SJSA1 (cell line): ENCODE measurements at regions not wholly inside any gene's neighbourhood (a gene's known extent, or its start where the extent isn't known, plus 50 kb on each side); places are given as distances from the start of the nearest gene placed in this dataset.

ENCODE experiments used
- DNase-seq, 2 experiments: peaks; one replicate each; pipeline ENCODE4 v3.0.0-alpha.2; 2015 to 2020; ENCODE audit warnings: low spot score in 2 of 2, low read depth in 1 of 2
- H3K27ac ChIP-seq: fragments of 250-450 bp; sonication (Bioruptor Pico); 2 replicates; pipeline ENCODE4 v1.5.1; 2020; ENCODE audit warnings: mild to moderate bottlenecking, moderate library complexity
- H3K27me3 ChIP-seq: fragments of 250-450 bp; sonication (Bioruptor Pico); replicated peaks from 2 replicates; pipeline ENCODE4 v1.5.1; 2020; ENCODE audit warnings: mild to moderate bottlenecking, moderate library complexity
- H3K36me3 ChIP-seq: fragments of 250-450 bp; sonication (Bioruptor Pico); 2 replicates; pipeline ENCODE4 v1.5.1; 2020; ENCODE audit warnings: mild to moderate bottlenecking
- H3K4me1 ChIP-seq: fragments of 250-450 bp; sonication (Bioruptor Pico); replicated peaks from 2 replicates; pipeline ENCODE4 v1.6.1; 2021; ENCODE audit warnings: mild to moderate bottlenecking
- H3K4me3 ChIP-seq: fragments of 250-450 bp; sonication (Bioruptor Pico); 2 replicates; pipeline ENCODE4 v1.5.1; 2020; ENCODE audit warnings: mild to moderate bottlenecking
- H3K9me3 ChIP-seq: fragments of 250-450 bp; sonication (Bioruptor Pico); replicated peaks from 2 replicates; pipeline ENCODE4 v1.5.1; 2020; ENCODE audit warnings: mild to moderate bottlenecking

GRCh38 chr7:46123-46829 lies 146.1 kb upstream of the FAM20C start:
- DNase-seq: peak in 1 of 2 experiments; percentile 24
- Histone ChIP-seq H3K9me3 (no peaks in the 10 kb centered on the region), H3K27ac (no peak overlapping the region), H3K4me1 (no peaks in the 10 kb centered on the region), H3K36me3 (no peaks in the 10 kb centered on the region), H3K4me3 (no peak overlapping the region), H3K27me3 (peaks cover 14% of the 10 kb centered on the region; the same call in 1 of the 2 replicates)

- peaks cover 13% of the 10 kb centered on the region; the same call in 1 of the 2 replicates for H3K27me3 ChIP-seq
- no peak overlapping the region for H3K4me3 ChIP-seq
These were observed 145.6 kb upstream of the FAM20C start for GRCh38 chr7:46830-47140.

GRCh38 chr7:51456-52068 lies 140.8 kb upstream of the FAM20C start:
- no peak overlapping the region for H3K27ac ChIP-seq
- H3K27me3 ChIP-seq: no peaks in the 10 kb centered on the region
- peak in 1 of 2 experiments; percentile 16 for DNase-seq
- H3K4me1 ChIP-seq: no peaks in the 10 kb centered on the region
- H3K4me3 ChIP-seq: no peak overlapping the region
- no peaks in the 10 kb centered on the region for H3K36me3 ChIP-seq
- 0 out of 2 replicates have a peak, but pooled peaks cover 4% of the 10 kb centered on the region for H3K9me3 ChIP-seq

More at GRCh38 chr7:46830-47140, 145.6 kb upstream of the FAM20C start:
- H3K36me3 ChIP-seq: no peaks in the 10 kb centered on the region
- DNase-seq: peak in 1 of 2 experiments; percentile 22
- H3K9me3 ChIP-seq: no peaks in the 10 kb centered on the region
- no peak overlapping the region for H3K27ac ChIP-seq
- H3K4me1 ChIP-seq: no peaks in the 10 kb centered on the region

GRCh38 chr7:52100-52499 lies 140.3 kb upstream of the FAM20C start:
- Histone ChIP-seq H3K27ac (no peak overlapping the region), H3K36me3 (no peaks in the 10 kb centered on the region), H3K9me3 (0 out of 2 replicates have a peak, but pooled peaks cover 4% of the 10 kb centered on the region), H3K27me3 (no peaks in the 10 kb centered on the region), H3K4me3 (no peak overlapping the region), H3K4me1 (no peaks in the 10 kb centered on the region)
- no peak for DNase-seq

GRCh38 chr7:53531-53930 lies 138.8 kb upstream of the FAM20C start:
- H3K4me3 ChIP-seq: no peak overlapping the region

GRCh38 chr7:54615-55014 lies 137.8 kb upstream of the FAM20C start:
- Histone ChIP-seq H3K9me3 (0 out of 2 replicates have a peak, but pooled peaks cover 4% of the 10 kb centered on the region), H3K4me1 (no peaks in the 10 kb centered on the region), H3K27ac (no peak overlapping the region), H3K36me3 (no peaks in the 10 kb centered on the region), H3K27me3 (no peaks in the 10 kb centered on the region), H3K4me3 (no peak overlapping the region)
- no peak for DNase-seq

More at GRCh38 chr7:53531-53930, 138.8 kb upstream of the FAM20C start:
- DNase-seq: peak in 1 of 2 experiments; percentile 31
- H3K36me3 ChIP-seq: no peaks in the 10 kb centered on the region
- no peaks in the 10 kb centered on the region for H3K4me1 ChIP-seq
- H3K27ac ChIP-seq: no peak overlapping the region
- 0 out of 2 replicates have a peak, but pooled peaks cover 4% of the 10 kb centered on the region for H3K9me3 ChIP-seq
- H3K27me3 ChIP-seq: no peaks in the 10 kb centered on the region

- H3K4me1 ChIP-seq: no peaks in the 10 kb centered on the region
- H3K4me3 ChIP-seq: no peak overlapping the region
- H3K9me3 ChIP-seq: 0 out of 2 replicates have a peak, but pooled peaks cover 4% of the 10 kb centered on the region
- no peak overlapping the region for H3K27ac ChIP-seq
- no peaks in the 10 kb centered on the region for H3K36me3 ChIP-seq
- DNase-seq: no peak
- no peaks in the 10 kb centered on the region for H3K27me3 ChIP-seq
These were observed 136.6 kb upstream of the FAM20C start for GRCh38 chr7:55690-56248.

GRCh38 chr7:56291-56913 lies 136.0 kb upstream of the FAM20C start:
- no peaks in the 10 kb centered on the region for H3K27me3 ChIP-seq
- no peaks in the 10 kb centered on the region for H3K4me1 ChIP-seq
- no peak for DNase-seq
- H3K9me3 ChIP-seq: 0 out of 2 replicates have a peak, but pooled peaks cover 4% of the 10 kb centered on the region
- H3K4me3 ChIP-seq: no peak overlapping the region
- H3K36me3 ChIP-seq: no peaks in the 10 kb centered on the region
- H3K27ac ChIP-seq: no peak overlapping the region

- H3K36me3 ChIP-seq: no peaks in the 10 kb centered on the region
- H3K4me1 ChIP-seq: no peaks in the 10 kb centered on the region
- H3K27ac ChIP-seq: no peak overlapping the region
- DNase-seq: no peak
- 0 out of 2 replicates have a peak, but pooled peaks cover 4% of the 10 kb centered on the region for H3K9me3 ChIP-seq
- no peaks in the 10 kb centered on the region for H3K27me3 ChIP-seq
- no peak overlapping the region for H3K4me3 ChIP-seq
These were observed 135.3 kb upstream of the FAM20C start for GRCh38 chr7:57071-57470.

GRCh38 chr7:57482-58255 lies 134.7 kb upstream of the FAM20C start:
- DNase-seq: no peak
- H3K36me3 ChIP-seq: no peaks in the 10 kb centered on the region
- no peaks in the 10 kb centered on the region for H3K4me1 ChIP-seq
- H3K9me3 ChIP-seq: 0 out of 2 replicates have a peak, but pooled peaks cover 4% of the 10 kb centered on the region
- no peak overlapping the region for H3K4me3 ChIP-seq
- no peak overlapping the region for H3K27ac ChIP-seq
- H3K27me3 ChIP-seq: no peaks in the 10 kb centered on the region

- H3K9me3 ChIP-seq: no peaks in the 10 kb centered on the region
- H3K27me3 ChIP-seq: no peaks in the 10 kb centered on the region
- DNase-seq: no peak
- H3K27ac ChIP-seq: no peak overlapping the region
- H3K4me3 ChIP-seq: no peak overlapping the region
- no peaks in the 10 kb centered on the region for H3K36me3 ChIP-seq
- H3K4me1 ChIP-seq: no peaks in the 10 kb centered on the region
These were observed 134.1 kb upstream of the FAM20C start for GRCh38 chr7:58316-58715.

- H3K27ac ChIP-seq: no peak overlapping the region
- DNase-seq: no peak
- no peaks in the 10 kb centered on the region for H3K27me3 ChIP-seq
- H3K4me3 ChIP-seq: no peak overlapping the region
- H3K36me3 ChIP-seq: no peaks in the 10 kb centered on the region
- no peaks in the 10 kb centered on the region for H3K9me3 ChIP-seq
- no peaks in the 10 kb centered on the region for H3K4me1 ChIP-seq
These were observed 133.0 kb upstream of the FAM20C start for GRCh38 chr7:59079-60016.
